SK-N-SH treated with all-trans-retinoic acid at 6 μM for 48 hours (cell line): ENCODE measurements at regions not wholly inside any gene's neighbourhood (a gene's known extent, or its start where the extent isn't known, plus 50 kb on each side); places are given as distances from the start of the nearest gene placed in this dataset.

Source experiments
- ATAC-seq: fragments of 200-7000 bp; cut with Tn5 transposase; 3 replicates; pipeline ENCODE4 v1.9.1; 2020; ENCODE audit warnings: mild to moderate bottlenecking, moderate library complexity
- ARNTL ChIP-seq: fragments of 450-650 bp; formaldehyde crosslinking; IDR thresholded peaks from 2 replicates; pipeline ENCODE4 v1.5.0; 2020; ENCODE audit warnings: low read depth, mild to moderate bottlenecking, moderate library complexity, borderline replicate concordance
- BACH2 ChIP-seq: fragments of 250-450 bp; sonication (Bioruptor Pico); IDR thresholded peaks from 2 replicates; pipeline ENCODE4 v1.9.0; 2021; ENCODE audit warnings: mild to moderate bottlenecking, borderline replicate concordance
- CSDC2 ChIP-seq: fragments of 250-450 bp; sonication (Bioruptor Pico); IDR thresholded peaks from 2 replicates; pipeline ENCODE4 v1.5.0; 2020; ENCODE audit warnings: mild to moderate bottlenecking, moderate library complexity
- ESRRG ChIP-seq: fragments of 250-450 bp; sonication (Bioruptor Pico); IDR thresholded peaks from 2 replicates; pipeline ENCODE4 v1.6.1; 2021; ENCODE audit warnings: mild to moderate bottlenecking
- GLIS3 ChIP-seq: fragments of 250-450 bp; sonication (Bioruptor Pico); IDR thresholded peaks from 2 replicates; pipeline ENCODE4 v1.5.0; 2020; ENCODE audit warnings: mild to moderate bottlenecking, moderate library complexity
- ISL1 ChIP-seq: fragments of 250-450 bp; sonication (Bioruptor Pico); IDR thresholded peaks from 2 replicates; pipeline ENCODE4 v2.1.2; 2022; ENCODE audit warnings: mild to moderate bottlenecking, moderate library complexity
- OSR1 ChIP-seq: fragments of 250-450 bp; sonication (Bioruptor Pico); IDR thresholded peaks from 2 replicates; pipeline ENCODE4 v1.8.0; 2022; ENCODE audit warnings: moderate library complexity, mild to moderate bottlenecking, inconsistent platforms
- PPARA ChIP-seq: fragments of 250-450 bp; sonication (Bioruptor Pico); IDR thresholded peaks from 2 replicates; pipeline ENCODE4 v1.5.0; 2020; ENCODE audit warnings: mild to moderate bottlenecking, borderline replicate concordance
- RARB ChIP-seq: fragments of 250-450 bp; sonication (Bioruptor Pico); IDR thresholded peaks from 2 replicates; pipeline ENCODE4 v1.8.0; 2021; ENCODE audit warnings: mild to moderate bottlenecking, moderate library complexity
- SNAI2 ChIP-seq: fragments of 250-450 bp; sonication (Bioruptor Pico); IDR thresholded peaks from 2 replicates; pipeline ENCODE4 v1.5.0; 2020; ENCODE audit warnings: mild to moderate bottlenecking, moderate library complexity
- TCF4 ChIP-seq: fragments of 250-450 bp; sonication (Bioruptor Pico); IDR thresholded peaks from 2 replicates; pipeline ENCODE4 v1.8.0; 2021; ENCODE audit warnings: mild to moderate bottlenecking, moderate library complexity, borderline replicate concordance
- TOX ChIP-seq: fragments of 250-450 bp; sonication (Bioruptor Pico); IDR thresholded peaks from 2 replicates; pipeline ENCODE4 v1.8.0; 2021; ENCODE audit warnings: mild to moderate bottlenecking, moderate library complexity, borderline replicate concordance
- ZC3H10 ChIP-seq: fragments of 250-450 bp; sonication (Bioruptor Pico); IDR thresholded peaks from 2 replicates; pipeline ENCODE4 v1.5.1; 2021; ENCODE audit warnings: mild to moderate bottlenecking, moderate library complexity
- ZFP3 ChIP-seq: fragments of 250-450 bp; sonication (Bioruptor Pico); IDR thresholded peaks from 2 replicates; pipeline ENCODE4 v1.5.0; 2020; ENCODE audit warnings: mild to moderate bottlenecking, moderate library complexity
- ZFP30 ChIP-seq: fragments of 450-650 bp; formaldehyde crosslinking; IDR thresholded peaks from 2 replicates; pipeline ENCODE4 v1.5.0; 2022; ENCODE audit warnings: mild to moderate bottlenecking, moderate library complexity
- ZNF565 ChIP-seq: fragments of 450-650 bp; formaldehyde crosslinking; conservative IDR thresholded peaks from 2 replicates; pipeline ENCODE4 v1.5.0; 2020; ENCODE audit warnings: low read depth, mild to moderate bottlenecking, moderate library complexity
- ZNF70 ChIP-seq: fragments of 450-650 bp; formaldehyde crosslinking; IDR thresholded peaks from 2 replicates; pipeline ENCODE4 v1.5.0; 2020; ENCODE audit warnings: mild to moderate bottlenecking, moderate library complexity
- ZNF8 ChIP-seq: fragments of 450-650 bp; formaldehyde crosslinking; IDR thresholded peaks from 2 replicates; pipeline ENCODE4 v1.5.0; 2020; ENCODE audit warnings: mild to moderate bottlenecking, moderate library complexity
- TF ChIP-seq, protein P1 (sequence below): fragments of 250-450 bp; sonication (Bioruptor Pico); IDR thresholded peaks from 2 replicates; pipeline ENCODE4 v1.5.1; 2021; ENCODE audit warnings: mild to moderate bottlenecking, moderate library complexity
- TF ChIP-seq, protein P2 (sequence below): fragments of 250-450 bp; sonication (Bioruptor Pico); IDR thresholded peaks from 2 replicates; pipeline ENCODE4 v1.5.0; 2020; ENCODE audit warnings: mild to moderate bottlenecking, moderate library complexity
- TF ChIP-seq, protein P3 (sequence below): fragments of 250-450 bp; sonication (Bioruptor Pico); IDR thresholded peaks from 2 replicates; pipeline ENCODE4 v1.8.0; 2021; ENCODE audit warnings: low read depth, mild to moderate bottlenecking, moderate library complexity, borderline replicate concordance

DNA sequence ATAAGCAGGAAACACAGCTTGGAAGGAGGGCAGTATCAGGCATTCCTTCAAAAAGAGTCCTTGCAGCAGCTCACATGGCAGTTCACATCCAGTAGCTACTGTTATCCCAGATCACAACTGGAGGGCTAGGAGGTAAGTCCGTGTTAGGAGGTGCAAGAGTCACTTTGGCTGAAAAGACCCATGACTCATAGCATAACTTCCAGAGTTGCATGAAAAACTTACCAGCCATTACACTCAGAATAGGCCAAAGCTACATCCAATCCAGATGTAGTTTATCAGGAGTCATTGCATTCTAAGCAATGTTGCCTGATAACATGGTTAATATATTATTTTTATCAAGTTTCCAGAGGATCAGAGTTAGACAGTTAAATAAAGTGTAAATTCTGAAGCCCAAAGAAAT, 1126.4 kb upstream of the SEMA6A start:
- TF ChIP-seq ZNF70 (CRISPR knock-in tag), result no peak
- TF ChIP-seq BACH2 (CRISPR knock-in tag), result no peak
- no peak for TF ChIP-seq ARNTL
- TF ChIP-seq OSR1 (CRISPR knock-in tag), result no peak
- TF ChIP-seq, protein P1, sequence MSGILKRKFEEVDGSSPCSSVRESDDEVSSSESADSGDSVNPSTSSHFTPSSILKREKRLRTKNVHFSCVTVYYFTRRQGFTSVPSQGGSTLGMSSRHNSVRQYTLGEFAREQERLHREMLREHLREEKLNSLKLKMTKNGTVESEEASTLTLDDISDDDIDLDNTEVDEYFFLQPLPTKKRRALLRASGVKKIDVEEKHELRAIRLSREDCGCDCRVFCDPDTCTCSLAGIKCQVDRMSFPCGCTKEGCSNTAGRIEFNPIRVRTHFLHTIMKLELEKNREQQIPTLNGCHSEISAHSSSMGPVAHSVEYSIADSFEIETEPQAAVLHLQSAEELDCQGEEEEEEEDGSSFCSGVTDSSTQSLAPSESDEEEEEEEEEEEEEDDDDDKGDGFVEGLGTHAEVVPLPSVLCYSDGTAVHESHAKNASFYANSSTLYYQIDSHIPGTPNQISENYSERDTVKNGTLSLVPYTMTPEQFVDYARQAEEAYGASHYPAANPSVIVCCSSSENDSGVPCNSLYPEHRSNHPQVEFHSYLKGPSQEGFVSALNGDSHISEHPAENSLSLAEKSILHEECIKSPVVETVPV (CRISPR knock-in tag), result no peak
- no peak for TF ChIP-seq ZFP3
- TF ChIP-seq, protein P2, sequence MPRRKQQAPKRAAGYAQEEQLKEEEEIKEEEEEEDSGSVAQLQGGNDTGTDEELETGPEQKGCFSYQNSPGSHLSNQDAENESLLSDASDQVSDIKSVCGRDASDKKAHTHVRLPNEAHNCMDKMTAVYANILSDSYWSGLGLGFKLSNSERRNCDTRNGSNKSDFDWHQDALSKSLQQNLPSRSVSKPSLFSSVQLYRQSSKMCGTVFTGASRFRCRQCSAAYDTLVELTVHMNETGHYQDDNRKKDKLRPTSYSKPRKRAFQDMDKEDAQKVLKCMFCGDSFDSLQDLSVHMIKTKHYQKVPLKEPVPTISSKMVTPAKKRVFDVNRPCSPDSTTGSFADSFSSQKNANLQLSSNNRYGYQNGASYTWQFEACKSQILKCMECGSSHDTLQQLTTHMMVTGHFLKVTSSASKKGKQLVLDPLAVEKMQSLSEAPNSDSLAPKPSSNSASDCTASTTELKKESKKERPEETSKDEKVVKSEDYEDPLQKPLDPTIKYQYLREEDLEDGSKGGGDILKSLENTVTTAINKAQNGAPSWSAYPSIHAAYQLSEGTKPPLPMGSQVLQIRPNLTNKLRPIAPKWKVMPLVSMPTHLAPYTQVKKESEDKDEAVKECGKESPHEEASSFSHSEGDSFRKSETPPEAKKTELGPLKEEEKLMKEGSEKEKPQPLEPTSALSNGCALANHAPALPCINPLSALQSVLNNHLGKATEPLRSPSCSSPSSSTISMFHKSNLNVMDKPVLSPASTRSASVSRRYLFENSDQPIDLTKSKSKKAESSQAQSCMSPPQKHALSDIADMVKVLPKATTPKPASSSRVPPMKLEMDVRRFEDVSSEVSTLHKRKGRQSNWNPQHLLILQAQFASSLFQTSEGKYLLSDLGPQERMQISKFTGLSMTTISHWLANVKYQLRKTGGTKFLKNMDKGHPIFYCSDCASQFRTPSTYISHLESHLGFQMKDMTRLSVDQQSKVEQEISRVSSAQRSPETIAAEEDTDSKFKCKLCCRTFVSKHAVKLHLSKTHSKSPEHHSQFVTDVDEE (CRISPR knock-in tag), result no peak
- no peak for TF ChIP-seq ZNF8
- no peak for TF ChIP-seq GLIS3
- TF ChIP-seq PPARA, result no peak
- no peak for TF ChIP-seq ZFP30 (CRISPR knock-in tag)
- TF ChIP-seq CSDC2, result no peak
- TF ChIP-seq, all 23 proteins: peak for 0
- no peak for ATAC-seq

DNA sequence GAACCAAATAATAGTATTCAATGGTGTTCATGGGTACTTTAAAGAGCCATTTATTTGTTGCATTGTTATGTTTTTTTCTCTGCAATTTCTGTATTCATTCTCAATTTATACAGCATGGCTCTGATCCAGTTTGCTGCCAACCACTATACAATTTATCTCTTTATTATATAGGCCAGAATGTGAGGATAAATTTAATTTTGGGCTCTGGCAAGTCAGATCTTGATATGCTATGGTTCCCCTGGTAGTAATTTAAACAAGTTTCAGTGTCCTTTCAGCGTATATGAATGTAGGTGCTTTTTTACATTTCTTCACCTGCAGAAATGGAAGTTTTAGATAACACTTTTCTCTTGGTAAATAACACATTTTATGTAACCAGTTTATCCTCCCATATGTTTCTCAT, 1118.0 kb upstream of the SEMA6A start:
- peak; percentile 43; the same call in 1 of the 2 replicates for TF ChIP-seq TCF4 (CRISPR knock-in tag)
- TF ChIP-seq, protein P3, sequence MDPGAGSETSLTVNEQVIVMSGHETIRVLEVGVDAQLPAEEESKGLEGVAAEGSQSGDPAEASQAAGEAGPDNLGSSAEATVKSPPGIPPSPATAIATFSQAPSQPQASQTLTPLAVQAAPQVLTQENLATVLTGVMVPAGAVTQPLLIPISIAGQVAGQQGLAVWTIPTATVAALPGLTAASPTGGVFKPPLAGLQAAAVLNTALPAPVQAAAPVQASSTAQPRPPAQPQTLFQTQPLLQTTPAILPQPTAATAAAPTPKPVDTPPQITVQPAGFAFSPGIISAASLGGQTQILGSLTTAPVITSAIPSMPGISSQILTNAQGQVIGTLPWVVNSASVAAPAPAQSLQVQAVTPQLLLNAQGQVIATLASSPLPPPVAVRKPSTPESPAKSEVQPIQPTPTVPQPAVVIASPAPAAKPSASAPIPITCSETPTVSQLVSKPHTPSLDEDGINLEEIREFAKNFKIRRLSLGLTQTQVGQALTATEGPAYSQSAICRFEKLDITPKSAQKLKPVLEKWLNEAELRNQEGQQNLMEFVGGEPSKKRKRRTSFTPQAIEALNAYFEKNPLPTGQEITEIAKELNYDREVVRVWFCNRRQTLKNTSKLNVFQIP (CRISPR knock-in tag), result no peak
- no peak for ATAC-seq

DNA sequence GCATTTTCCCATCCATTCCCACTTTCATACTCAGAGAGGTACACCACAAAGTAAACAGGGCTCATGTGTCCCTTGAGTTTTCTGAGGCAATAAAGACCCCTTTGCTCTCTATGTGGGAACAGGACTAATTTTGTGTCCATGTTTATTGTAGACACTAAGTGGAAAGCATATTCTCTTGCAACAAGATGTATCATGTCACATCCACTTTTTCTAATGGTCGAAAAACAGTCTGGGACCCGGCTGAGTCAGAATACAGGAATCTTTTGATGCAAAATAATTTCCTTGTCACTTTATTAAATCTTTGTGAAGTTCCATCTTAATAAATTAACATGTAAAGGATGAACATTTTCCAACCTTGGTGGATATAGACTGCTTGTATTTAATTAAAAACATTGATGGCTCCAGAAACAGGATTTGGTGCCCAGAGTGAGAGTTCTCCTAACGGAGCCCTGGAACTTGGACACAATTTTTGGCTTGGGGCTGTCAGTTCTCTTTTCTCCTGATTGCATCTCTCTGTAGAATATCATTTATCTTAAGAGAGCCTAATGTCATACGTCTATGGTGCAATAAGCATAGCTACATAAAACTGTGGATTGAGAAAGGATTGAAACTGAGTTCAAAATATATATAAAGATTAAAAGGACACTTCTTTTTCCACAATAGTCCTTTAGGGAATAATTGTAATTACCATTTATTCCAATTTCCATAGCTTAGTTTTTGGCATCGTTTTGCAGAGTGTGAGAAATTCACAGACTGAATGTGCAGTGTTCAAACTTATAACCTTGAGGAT, 1116.7 kb upstream of the SEMA6A start:
- ATAC-seq, result no peak

DNA sequence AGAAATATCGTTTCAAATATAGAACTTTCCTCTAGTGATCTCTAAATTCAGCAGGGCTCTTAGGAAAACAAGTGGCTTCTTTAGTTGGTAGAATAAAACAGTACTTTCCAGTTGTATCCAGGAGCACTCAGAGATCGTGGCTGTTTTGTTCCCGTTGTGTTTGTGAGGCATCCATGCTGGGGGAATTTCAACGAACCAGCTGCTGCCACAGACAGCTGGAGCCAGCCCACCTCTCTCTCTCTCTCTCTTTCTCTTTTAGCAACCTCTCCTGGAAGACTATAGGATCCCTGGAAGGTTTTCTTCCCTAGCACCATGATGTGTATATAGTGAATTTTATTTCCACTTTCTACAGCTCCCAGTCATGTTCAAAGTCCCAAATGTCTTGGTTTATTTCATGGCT, 1116.0 kb upstream of the SEMA6A start:
- no peak for ATAC-seq

More for the DNA sequence above, 1116.7 kb upstream of the SEMA6A start:
- TF ChIP-seq PPARA, result no peak
- no peak for TF ChIP-seq RARB (CRISPR knock-in tag)
- no peak for TF ChIP-seq ESRRG (CRISPR knock-in tag)
- TF ChIP-seq SNAI2 (CRISPR knock-in tag), result no peak
- TF ChIP-seq BACH2 (CRISPR knock-in tag), result no peak
- no peak for TF ChIP-seq ZNF8
- TF ChIP-seq, protein P3 (CRISPR knock-in tag), result no peak
- TF ChIP-seq TOX, result no peak

DNA sequence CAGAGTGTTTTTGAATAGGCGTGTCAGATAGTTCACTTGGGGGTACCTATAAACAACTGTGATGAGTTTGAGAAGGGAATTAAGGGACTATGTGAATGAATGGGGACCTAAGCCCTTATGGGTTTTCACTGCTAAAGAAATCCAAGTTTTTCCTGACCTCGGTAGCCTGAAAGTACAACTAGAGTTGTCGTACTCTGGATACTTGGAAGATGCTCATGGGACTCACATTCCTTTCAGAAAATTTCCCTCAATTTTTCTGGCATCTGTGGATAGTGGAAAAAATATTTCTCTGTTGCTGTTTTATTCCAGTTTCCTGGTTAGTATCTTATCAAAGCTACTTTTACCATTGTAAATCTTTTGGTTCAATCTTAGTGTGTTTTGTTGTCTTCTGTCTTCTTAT, 1112.3 kb upstream of the SEMA6A start:
- no peak for ATAC-seq
- TF ChIP-seq CSDC2, result no peak
- TF ChIP-seq, protein P3 (CRISPR knock-in tag), result no peak
- TF ChIP-seq, protein P1 (CRISPR knock-in tag), result no peak
- TF ChIP-seq ZFP30 (CRISPR knock-in tag), result no peak
- TF ChIP-seq ZNF565 (CRISPR knock-in tag), result no peak
- TF ChIP-seq, protein P2 (CRISPR knock-in tag), result no peak

More for the DNA sequence above, 1116.0 kb upstream of the SEMA6A start:
- no peak for TF ChIP-seq ZFP30 (CRISPR knock-in tag)
- no peak for TF ChIP-seq ISL1 (CRISPR knock-in tag)
- no peak for TF ChIP-seq PPARA
- no peak for TF ChIP-seq OSR1 (CRISPR knock-in tag)
- TF ChIP-seq ZC3H10, result no peak
- no peak for TF ChIP-seq RARB (CRISPR knock-in tag)
- no peak for TF ChIP-seq ZFP3
- TF ChIP-seq ARNTL, result no peak
